Natural killer cell (primary cell): ENCODE measurements at regions not wholly inside any gene's neighbourhood (a gene's known extent, or its start where the extent isn't known, plus 50 kb on each side); places are given as distances from the start of the nearest gene placed in this dataset.

Source experiments
- ATAC-seq, 3 donors: fragments of 150-1000 bp in 2 of 3; fragments of 200-7000 bp in 1 of 3; cut with Tn5 transposase; 1 replicate in 1 of 3; 2 replicates in 2 of 3; pipeline ENCODE4 v1.10.0; 2021; ENCODE audit warnings: mild to moderate bottlenecking in 2 of 3, moderate library complexity in 2 of 3
- DNase-seq, 2 donors: peaks; one replicate each; pipeline versions ENCODE4 v3.0.0 to v3.0.0-alpha.2; 2013 to 2021; ENCODE audit warnings: mixed read lengths in 1 of 2
- H3K27ac ChIP-seq: one replicate; pipeline ENCODE4 v1.5.1; 2013; ENCODE audit warnings: mild to moderate bottlenecking, low read length
- H3K27me3 ChIP-seq: one replicate; pipeline ENCODE4 v1.6.1; 2013; ENCODE audit warnings: low read length; ENCODE audit not compliant: control insufficient read depth, insufficient read depth
- H3K36me3 ChIP-seq: one replicate; pipeline ENCODE4 v1.6.1; 2013; ENCODE audit warnings: low read length; ENCODE audit not compliant: control insufficient read depth, insufficient read depth
- H3K4me1 ChIP-seq: one replicate; pipeline ENCODE4 v1.6.1; 2013; ENCODE audit warnings: low read length; ENCODE audit not compliant: control insufficient read depth, insufficient read depth
- H3K4me3 ChIP-seq: one replicate; pipeline ENCODE4 v1.5.1; 2013; ENCODE audit warnings: low read length
- H3K9me3 ChIP-seq: one replicate; pipeline ENCODE4 v1.6.1; 2013; ENCODE audit warnings: low read length; ENCODE audit not compliant: control insufficient read depth, insufficient read depth
- H3K27ac Mint-ChIP-seq, 2 donors: one replicate each; pipeline ENCODE4 v1.8.0; 2022; ENCODE audit warnings: mild to moderate bottlenecking in 2 of 2, mixed read lengths in 2 of 2, moderate library complexity in 1 of 2
- H3K27me3 Mint-ChIP-seq, 2 donors: one replicate each; pipeline ENCODE4 v1.8.0; 2022; ENCODE audit warnings: low read depth in 2 of 2, mixed read lengths in 2 of 2
- H3K36me3 Mint-ChIP-seq: one replicate; pipeline ENCODE4 v1.8.0; 2022; ENCODE audit warnings: mixed read lengths
- H3K4me1 Mint-ChIP-seq, 2 donors: one replicate each; pipeline ENCODE4 v1.8.0; 2022; ENCODE audit warnings: mixed read lengths in 2 of 2
- H3K4me3 Mint-ChIP-seq: one replicate; pipeline ENCODE4 v1.8.0; 2022; ENCODE audit warnings: mild to moderate bottlenecking, moderate library complexity, mixed read lengths
- H3K9me3 Mint-ChIP-seq, 2 donors: one replicate each; pipeline ENCODE4 v1.8.0; 2022; ENCODE audit warnings: mixed read lengths in 2 of 2
- WGBS: methylation state at CpG from one replicate; pipeline ENCODE4 v1.1.7; 2013; ENCODE audit warnings: missing lambda C conversion rate; ENCODE audit not compliant: insufficient coverage; 5-methylcytosine and 5-hydroxymethylcytosine counted together
- intact Hi-C: fragments of 100-400 bp; cut with micrococcal nuclease; formaldehyde crosslinking; loops from one replicate; pipeline ENCODE4 v1.14.2; 2022
- TF ChIP-seq, protein P1 (sequence below): fragments of 200-600 bp; IDR thresholded peaks from one replicate; pipeline ENCODE4 v1.8.0; 2022; ENCODE audit warnings: antibody characterized with exemption

DNA sequence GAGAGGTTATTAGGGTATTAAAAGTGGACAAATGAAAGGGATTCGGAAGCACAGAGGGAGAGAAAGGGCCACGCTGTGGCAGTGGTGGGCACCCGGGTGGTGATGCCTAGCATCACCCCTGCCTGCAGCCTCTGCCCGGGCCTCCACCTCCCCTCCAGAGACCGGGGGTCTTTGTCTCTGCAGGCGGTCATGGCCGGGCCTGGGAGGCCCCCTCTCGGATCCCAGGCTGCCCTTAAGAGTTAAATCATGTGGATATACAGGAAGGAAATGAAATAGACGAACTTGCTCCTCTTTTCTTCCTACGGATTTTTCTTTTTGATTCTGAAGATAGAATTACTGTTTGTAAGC is 319.6 kb downstream of the ZNF536 start:
- peaks cover 39 to 79% of the 10 kb centered on the region in 2 donors for H3K27me3 Mint-ChIP-seq
- Histone ChIP-seq H3K9me3 (no peaks in the 10 kb centered on the region), H3K4me3 (no peak overlapping the region), H3K4me1 (no peaks in the 10 kb centered on the region), H3K36me3 (no peaks in the 10 kb centered on the region), H3K27ac (no peak overlapping the region), H3K27me3 (no peaks in the 10 kb centered on the region)
- intact Hi-C loops, result no loop called here
- DNase-seq (no peak), ATAC-seq (no peak)
- 34% methylated on average over 10 of the region's 10 CpGs for whole genome bisulfite sequencing
- no peaks in the 10 kb centered on the region for H3K36me3 Mint-ChIP-seq
- no peaks in the 10 kb centered on the region for H3K9me3 Mint-ChIP-seq
- TF ChIP-seq, protein P1, sequence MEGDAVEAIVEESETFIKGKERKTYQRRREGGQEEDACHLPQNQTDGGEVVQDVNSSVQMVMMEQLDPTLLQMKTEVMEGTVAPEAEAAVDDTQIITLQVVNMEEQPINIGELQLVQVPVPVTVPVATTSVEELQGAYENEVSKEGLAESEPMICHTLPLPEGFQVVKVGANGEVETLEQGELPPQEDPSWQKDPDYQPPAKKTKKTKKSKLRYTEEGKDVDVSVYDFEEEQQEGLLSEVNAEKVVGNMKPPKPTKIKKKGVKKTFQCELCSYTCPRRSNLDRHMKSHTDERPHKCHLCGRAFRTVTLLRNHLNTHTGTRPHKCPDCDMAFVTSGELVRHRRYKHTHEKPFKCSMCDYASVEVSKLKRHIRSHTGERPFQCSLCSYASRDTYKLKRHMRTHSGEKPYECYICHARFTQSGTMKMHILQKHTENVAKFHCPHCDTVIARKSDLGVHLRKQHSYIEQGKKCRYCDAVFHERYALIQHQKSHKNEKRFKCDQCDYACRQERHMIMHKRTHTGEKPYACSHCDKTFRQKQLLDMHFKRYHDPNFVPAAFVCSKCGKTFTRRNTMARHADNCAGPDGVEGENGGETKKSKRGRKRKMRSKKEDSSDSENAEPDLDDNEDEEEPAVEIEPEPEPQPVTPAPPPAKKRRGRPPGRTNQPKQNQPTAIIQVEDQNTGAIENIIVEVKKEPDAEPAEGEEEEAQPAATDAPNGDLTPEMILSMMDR, result no peak
- no peak overlapping the region for H3K4me3 Mint-ChIP-seq
- no peak overlapping the region for H3K27ac Mint-ChIP-seq
- peaks cover 0 to 18% of the 10 kb centered on the region in 2 donors for H3K4me1 Mint-ChIP-seq

- no peak for DNase-seq
- Mint-ChIP-seq H3K4me3 (no peak overlapping the region), H3K27ac (no peak overlapping the region), H3K9me3 (no peaks in the 10 kb centered on the region), H3K27me3 (peaks cover 45 to 85% of the 10 kb centered on the region in 2 donors), H3K4me1 (peaks cover 0 to 18% of the 10 kb centered on the region in 2 donors), H3K36me3 (no peaks in the 10 kb centered on the region)
- intact Hi-C loops, result no loop called here
- Histone ChIP-seq H3K4me3 (no peak overlapping the region), H3K4me1 (no peaks in the 10 kb centered on the region), H3K9me3 (no peaks in the 10 kb centered on the region), H3K36me3 (no peaks in the 10 kb centered on the region), H3K27me3 (no peaks in the 10 kb centered on the region), H3K27ac (no peak overlapping the region)
- 65% methylated on average over 22 of the region's 22 CpGs for WGBS
- ATAC-seq, result no peak
- TF ChIP-seq, protein P1, result no peak
These were observed 319.0 kb downstream of the ZNF536 start for GRCh38 chr19:30690935-30691818.

DNA sequence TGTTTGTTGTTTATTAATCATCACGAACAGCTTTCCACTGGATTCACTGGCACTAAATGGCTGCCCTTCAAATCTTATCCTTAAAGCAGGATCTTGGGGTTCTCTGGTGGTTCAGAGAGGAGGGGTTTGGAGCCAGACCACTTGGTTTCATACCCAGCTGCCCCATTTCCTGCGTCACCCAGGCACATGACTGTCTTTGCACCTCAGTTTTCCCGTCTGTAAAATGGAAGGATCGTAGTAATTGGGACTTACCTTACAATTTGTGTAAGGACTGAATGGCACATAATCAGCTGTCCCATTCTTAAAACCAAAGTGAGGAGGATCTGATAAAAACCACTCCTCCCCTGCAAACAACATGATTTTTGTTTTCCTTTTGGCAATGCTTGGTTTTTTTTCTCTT is 318.3 kb downstream of the ZNF536 start:
- no peaks in the 10 kb centered on the region for H3K36me3 ChIP-seq
- ATAC-seq (no peak), DNase-seq (no peak)
- Mint-ChIP-seq H3K27me3 (peaks cover 51 to 91% of the 10 kb centered on the region in 2 donors), H3K27ac (no peak overlapping the region), H3K36me3 (no peaks in the 10 kb centered on the region), H3K9me3 (no peaks in the 10 kb centered on the region), H3K4me3 (no peak overlapping the region), H3K4me1 (peaks cover 0 to 18% of the 10 kb centered on the region in 2 donors)
- TF ChIP-seq, protein P1, result no peak
- no peak overlapping the region for H3K4me3 ChIP-seq
- no peaks in the 10 kb centered on the region for H3K27me3 ChIP-seq
- WGBS, result 84% methylated on average over 4 of the region's 4 CpGs
- H3K4me1 ChIP-seq, result no peaks in the 10 kb centered on the region
- H3K27ac ChIP-seq, result no peak overlapping the region
- intact Hi-C loops, result no loop called here
- no peaks in the 10 kb centered on the region for H3K9me3 ChIP-seq
